Peyer's patch (tissue), 4 donors: ENCODE measurements at regions not wholly inside any gene's neighbourhood (a gene's known extent, or its start where the extent isn't known, plus 50 kb on each side); places are given as distances from the start of the nearest gene placed in this dataset.
"Not testable (repeated sequence)": the region's sequence is repeated elsewhere in the genome, so short reads cannot be mapped to it uniquely, and the experiment has no call there.

Source experiments
- DNase-seq, 3 donors: peaks; one replicate each; pipeline ENCODE4 v3.0.0-alpha.2; 2017 to 2019
- H3K27ac ChIP-seq, 4 donors: fragments of 200-600 bp; sonication (generic); one replicate each; pipeline ENCODE4 v1.5.1; 2016 to 2019
- H3K27me3 ChIP-seq, 2 donors: fragments of 200-600 bp; sonication (generic); one replicate each; pipeline ENCODE4 v1.5.1; 2019
- H3K36me3 ChIP-seq, 3 donors: fragments of 200-600 bp; sonication (generic); one replicate each; pipeline ENCODE4 v1.5.1; 2016 to 2019
- H3K4me1 ChIP-seq, 4 donors: fragments of 200-600 bp; sonication (generic); one replicate each; pipeline ENCODE4 v1.5.1; 2016 to 2019
- H3K4me3 ChIP-seq, 4 donors: fragments of 200-600 bp; sonication (generic); 1 replicate in 3 of 4; 2 replicates in 1 of 4; pipeline ENCODE4 v1.5.1; 2016 to 2019; ENCODE audit warnings: mild to moderate bottlenecking in 1 of 4
- H3K9me3 ChIP-seq, 4 donors: fragments of 200-600 bp; sonication (generic); one replicate each; pipeline ENCODE4 v1.5.1; 2016 to 2019; ENCODE audit warnings: mild to moderate bottlenecking in 1 of 4
- CTCF ChIP-seq, 6 experiments: fragments of 450-650 bp in 4 of 6; fragments of 200-600 bp in 2 of 6; sonication (generic) in 1 of 6; IDR thresholded peaks; one replicate each; pipeline ENCODE4 v1.5.1; 2017 to 2019; ENCODE audit warnings: antibody characterized with exemption in 6 of 6, mild to moderate bottlenecking in 3 of 6, moderate library complexity in 1 of 6
- POLR2A ChIP-seq, 2 donors: fragments of 450-650 bp; IDR thresholded peaks; one replicate each; pipeline ENCODE4 v1.5.1; 2017; ENCODE audit warnings: antibody characterized with exemption in 2 of 2, mild to moderate bottlenecking in 2 of 2, moderate library complexity in 2 of 2

- TF ChIP-seq CTCF (IDR thresholded peaks at IDR 0.05) = no peak
- no peak for TF ChIP-seq POLR2A (IDR thresholded peaks at IDR 0.05)
- no peak overlapping the region for H3K4me3 ChIP-seq
- no peak overlapping the region for H3K27ac ChIP-seq
Observed at GRCh38 chr9:25816439-25816838, 138.2 kb upstream of the TUSC1 start.

DNA sequence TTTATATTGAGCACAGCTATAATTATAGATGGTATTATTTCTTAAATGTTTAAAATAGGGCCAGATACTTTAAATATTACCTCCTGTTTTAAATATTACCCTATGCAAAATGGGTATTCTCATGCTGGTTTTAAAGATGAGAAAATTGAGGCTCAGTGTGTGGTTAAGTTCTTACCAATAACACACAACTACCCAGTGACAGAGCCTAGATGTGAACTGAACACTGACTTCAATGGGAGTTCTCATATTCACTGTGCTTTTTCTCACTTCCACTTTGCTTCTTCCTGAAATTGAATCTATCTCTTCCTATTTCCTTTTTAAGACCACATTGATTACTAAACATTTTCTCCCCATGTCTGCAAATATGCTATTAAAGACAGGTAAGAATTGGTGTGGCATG, 135.8 kb upstream of the TUSC1 start:
- no peak for DNase-seq
- Histone ChIP-seq H3K4me3 (no peak overlapping the region), H3K9me3 (no peaks in the 10 kb centered on the region), H3K36me3 (no peaks in the 10 kb centered on the region), H3K27ac (no peak overlapping the region), H3K27me3 (no peaks in the 10 kb centered on the region), H3K4me1 (no peaks in the 10 kb centered on the region)
- no peak for TF ChIP-seq CTCF (IDR thresholded peaks at IDR 0.05)
- no peak for TF ChIP-seq POLR2A (IDR thresholded peaks at IDR 0.05)

More at GRCh38 chr9:25816439-25816838, 138.2 kb upstream of the TUSC1 start:
- H3K4me1 ChIP-seq = no peaks in the 10 kb centered on the region
- no peaks in the 10 kb centered on the region for H3K9me3 ChIP-seq
- no peak for DNase-seq
- H3K27me3 ChIP-seq = no peaks in the 10 kb centered on the region
- no peaks in the 10 kb centered on the region for H3K36me3 ChIP-seq

DNA sequence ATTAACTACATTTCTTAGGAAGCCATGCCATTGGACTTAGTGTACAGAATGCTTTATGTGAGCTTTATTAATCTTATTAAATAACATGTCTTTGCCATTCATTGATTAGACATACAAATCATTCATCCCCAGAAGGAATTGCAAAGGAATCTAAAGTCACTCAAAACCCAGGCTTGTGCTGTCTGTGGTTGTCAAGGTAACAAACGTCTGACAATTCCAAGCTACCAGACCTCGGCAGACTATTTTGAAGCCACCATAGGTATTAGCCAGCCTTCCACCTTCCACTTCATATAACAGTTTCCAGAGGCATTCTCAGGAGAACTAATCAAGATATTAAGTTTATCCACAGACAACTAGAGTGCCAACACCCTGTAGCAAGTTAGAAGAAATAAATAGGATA, 135.2 kb upstream of the TUSC1 start:
- H3K9me3 ChIP-seq = no peaks in the 10 kb centered on the region
- no peaks in the 10 kb centered on the region for H3K27me3 ChIP-seq
- no peaks in the 10 kb centered on the region for H3K36me3 ChIP-seq
- no peak for DNase-seq
- no peak overlapping the region for H3K4me3 ChIP-seq
- H3K27ac ChIP-seq = no peak overlapping the region
- TF ChIP-seq POLR2A (IDR thresholded peaks at IDR 0.05) (no peak), CTCF (IDR thresholded peaks at IDR 0.05) (no peak)
- H3K4me1 ChIP-seq = no peaks in the 10 kb centered on the region

GRCh38 chr9:25808554-25808953, 130.3 kb upstream of the TUSC1 start:
- H3K9me3 ChIP-seq = no peaks in the 10 kb centered on the region
- no peaks in the 10 kb centered on the region for H3K27me3 ChIP-seq
- no peak overlapping the region for H3K27ac ChIP-seq
- no peaks in the 10 kb centered on the region for H3K36me3 ChIP-seq
- H3K4me3 ChIP-seq = no peak overlapping the region
- no peak for DNase-seq
- TF ChIP-seq CTCF (IDR thresholded peaks at IDR 0.05) = no peak
- no peak for TF ChIP-seq POLR2A (IDR thresholded peaks at IDR 0.05)
- H3K4me1 ChIP-seq = no peaks in the 10 kb centered on the region

DNA sequence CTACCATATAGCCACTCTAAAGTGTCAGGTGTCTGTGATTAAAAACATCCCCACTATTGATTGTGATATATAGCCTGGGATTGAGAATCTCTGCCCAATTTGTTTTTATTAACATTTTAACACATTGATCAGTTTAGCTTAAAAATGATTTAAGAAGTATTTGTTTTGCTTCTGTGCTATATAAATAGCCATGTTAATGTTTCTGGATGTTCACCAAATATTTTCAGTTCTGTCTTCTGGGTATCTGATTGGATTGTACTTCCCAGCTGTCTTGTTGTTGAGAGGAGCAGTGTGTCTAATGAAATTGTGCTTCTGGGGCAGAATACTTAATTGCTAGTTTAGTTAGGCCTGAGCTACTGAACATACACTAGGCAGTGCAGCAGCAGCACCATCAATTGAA, 126.6 kb upstream of the TUSC1 start:
- no peaks in the 10 kb centered on the region for H3K4me1 ChIP-seq
- TF ChIP-seq CTCF (IDR thresholded peaks at IDR 0.05) (no peak), POLR2A (IDR thresholded peaks at IDR 0.05) (no peak)
- no peaks in the 10 kb centered on the region for H3K36me3 ChIP-seq
- no peak for DNase-seq
- H3K27ac ChIP-seq = no peak overlapping the region
- H3K27me3 ChIP-seq = no peaks in the 10 kb centered on the region
- H3K9me3 ChIP-seq = no peaks in the 10 kb centered on the region
- no peak overlapping the region for H3K4me3 ChIP-seq

DNA sequence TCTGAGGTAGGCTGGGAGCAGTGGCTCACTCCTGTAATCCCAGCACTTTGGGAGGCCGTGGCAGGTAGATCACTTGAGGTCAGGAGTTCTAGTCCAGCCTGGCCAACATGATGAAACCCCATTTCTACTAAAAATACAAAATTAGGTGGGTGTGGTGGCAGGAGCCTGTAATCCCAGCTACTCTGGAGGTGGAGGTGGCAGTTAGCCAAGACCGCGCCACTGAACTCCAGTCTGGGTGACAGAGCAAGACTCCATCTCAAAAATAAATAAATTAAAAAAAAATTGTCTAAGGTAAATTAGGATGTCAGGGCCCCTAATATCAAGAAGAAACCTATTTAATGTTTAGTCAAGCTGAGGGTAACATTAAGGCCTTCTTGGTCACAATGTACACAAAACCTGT, 123.7 kb upstream of the TUSC1 start:
- DNase-seq, H3K4me1 ChIP-seq, H3K9me3 ChIP-seq, H3K27ac ChIP-seq, H3K36me3 ChIP-seq, H3K27me3 ChIP-seq, H3K4me3 ChIP-seq: not testable (repeated sequence)
